Renal cortical epithelial cell (primary cell): ENCODE measurements at regions not wholly inside any gene's neighbourhood (a gene's known extent, or its start where the extent isn't known, plus 50 kb on each side); places are given as distances from the start of the nearest gene placed in this dataset.

Experiments used
- DNase-seq: peaks from one replicate; pipeline ENCODE4 v3.0.0-alpha.2; 2011; ENCODE audit warnings: low read depth

- DNase-seq: peak; percentile 51
Measured at GRCh38 chr1:97986041-97987005, 65.5 kb upstream of the DPYD start.

- no peak for DNase-seq
Measured at GRCh38 chr1:97983126-97983525, 62.3 kb upstream of the DPYD start.

GRCh38 chr1:97980530-97980929 lies 59.7 kb upstream of the DPYD start:
- DNase-seq: no peak

- DNase-seq: no peak
Measured at GRCh38 chr1:97976801-97977200, 56.0 kb upstream of the DPYD start.
